ENCODE measurements at regions not wholly inside any gene's neighbourhood (a gene's known extent, or its start where the extent isn't known, plus 50 kb on each side); places are given as distances from the start of the nearest gene placed in this dataset.

DNA sequence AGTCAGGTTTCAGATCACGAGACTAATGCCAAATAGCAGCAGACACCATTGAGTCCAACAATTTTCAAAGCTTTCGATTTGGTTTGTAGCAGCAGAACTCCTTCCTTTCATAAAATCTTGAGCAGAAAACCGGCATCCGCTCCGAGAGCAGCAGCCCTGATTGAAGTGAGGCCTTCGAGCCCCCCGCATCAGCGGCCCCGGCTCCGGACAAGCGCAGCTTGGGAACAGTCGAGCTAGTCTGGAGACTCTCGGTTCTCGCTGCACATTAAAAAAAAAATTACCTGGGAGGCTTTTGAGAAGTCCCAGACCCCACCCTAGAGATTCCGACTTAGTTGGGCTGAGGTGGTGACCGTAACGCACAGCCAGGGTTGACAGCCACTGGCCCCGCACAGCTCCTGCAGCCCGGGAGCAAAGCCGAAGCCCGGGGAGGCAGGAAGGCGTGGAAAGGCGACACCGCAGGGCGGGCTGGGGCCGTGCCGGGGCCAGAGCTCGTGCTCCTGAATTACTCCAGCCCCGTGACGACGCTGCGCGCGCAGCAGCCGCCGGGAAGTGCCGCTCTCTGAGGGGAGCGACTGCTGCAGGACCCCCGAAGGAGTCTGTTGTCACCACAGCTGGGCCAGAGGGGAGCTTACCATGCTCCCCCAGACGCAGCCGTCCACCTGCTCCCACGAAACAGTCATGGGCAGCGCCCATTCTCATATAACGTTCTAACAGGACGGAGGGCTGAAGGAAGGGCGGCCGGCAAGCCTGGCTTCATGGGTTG is 57.8 kb downstream of the SPATA19 start:
- DNase-seq: no peak
- Mint-ChIP-seq H3K4me1 (peaks cover 2% of the 10 kb centered on the region), H3K4me3 (peak overlapping the region; percentile 5)

GRCh38 chr11:133785795-133786340 is 59.4 kb downstream of the SPATA19 start:
- no peaks in the 10 kb centered on the region for H3K36me3 Mint-ChIP-seq
- peaks cover 51% of the 10 kb centered on the region for H3K27me3 Mint-ChIP-seq
- peaks cover 2% of the 10 kb centered on the region for H3K4me1 Mint-ChIP-seq
- no peak overlapping the region for H3K4me3 Mint-ChIP-seq
- no peak overlapping the region for H3K27ac Mint-ChIP-seq
- no peaks in the 10 kb centered on the region for H3K9me3 Mint-ChIP-seq
- no peak for DNase-seq

More for the DNA sequence above, 57.8 kb downstream of the SPATA19 start:
- no peak overlapping the region for H3K27ac Mint-ChIP-seq
- H3K9me3 Mint-ChIP-seq: peaks cover 3% of the 10 kb centered on the region
- no peaks in the 10 kb centered on the region for H3K36me3 Mint-ChIP-seq
- peaks cover 56% of the 10 kb centered on the region for H3K27me3 Mint-ChIP-seq

- Mint-ChIP-seq H3K4me1 (peaks cover 2% of the 10 kb centered on the region), H3K36me3 (no peaks in the 10 kb centered on the region), H3K4me3 (no peak overlapping the region), H3K27me3 (peaks cover 40% of the 10 kb centered on the region), H3K9me3 (no peaks in the 10 kb centered on the region), H3K27ac (no peak overlapping the region)
- no peak for DNase-seq
Measured at GRCh38 chr11:133784359-133784758, 61.0 kb downstream of the SPATA19 start.

DNA sequence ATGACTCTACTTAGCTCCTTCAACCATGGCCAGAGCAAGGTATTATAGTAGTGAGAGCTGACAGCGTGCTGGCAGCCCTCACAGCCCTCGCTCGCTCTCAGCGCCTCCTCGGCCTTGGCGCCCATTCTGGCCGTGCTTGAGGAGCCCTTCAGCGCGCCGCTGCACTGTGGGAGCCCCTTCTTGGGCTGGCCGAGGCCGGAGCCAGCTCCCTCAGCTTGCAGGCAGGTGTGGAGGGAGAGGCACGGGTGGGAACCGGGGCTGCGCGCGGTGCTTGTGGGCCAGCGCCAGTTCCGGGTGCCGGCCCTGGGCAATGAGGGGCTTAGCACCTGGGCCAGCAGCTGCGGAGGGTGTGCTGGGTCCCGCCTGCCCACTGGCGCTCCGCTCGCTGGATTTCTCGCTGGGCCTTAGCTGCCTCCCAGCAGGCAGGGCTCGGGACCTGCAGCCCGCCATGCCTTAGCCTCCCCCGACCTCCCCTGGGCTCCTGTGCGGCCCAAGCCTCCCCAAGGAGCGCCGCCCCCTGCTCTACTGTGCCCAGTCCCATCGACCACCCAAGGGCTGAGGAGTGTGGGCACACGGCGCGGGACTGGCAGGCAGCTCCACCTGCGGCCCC is 63.1 kb downstream of the SPATA19 start:
- DNase-seq: no peak
- Mint-ChIP-seq H3K4me1 (no peaks in the 10 kb centered on the region), H3K27me3 (peaks cover 22% of the 10 kb centered on the region), H3K9me3 (peaks cover 1% of the 10 kb centered on the region), H3K27ac (no peak overlapping the region), H3K4me3 (no peak overlapping the region), H3K36me3 (no peaks in the 10 kb centered on the region)

DNA sequence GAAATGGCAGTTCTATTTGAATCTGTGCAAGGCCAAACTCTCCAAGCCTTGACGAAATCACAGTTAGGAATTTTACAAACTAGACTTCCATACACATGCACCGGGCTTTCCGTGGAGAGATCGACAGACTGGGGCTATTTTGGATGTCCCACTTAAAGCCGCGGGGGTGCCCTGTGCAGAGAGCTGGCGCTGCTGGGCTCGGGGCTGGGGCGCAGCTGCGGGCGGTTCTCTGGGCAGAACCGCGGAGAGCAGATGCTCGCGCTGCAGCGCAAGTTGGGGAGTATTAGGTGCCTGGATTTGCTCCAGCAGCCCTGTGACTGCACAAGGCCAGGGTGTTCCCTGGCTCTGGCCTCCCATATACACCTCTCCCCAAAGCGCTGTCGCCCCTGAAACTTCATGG is 67.2 kb downstream of the SPATA19 start:
- H3K9me3 Mint-ChIP-seq: peaks cover 5% of the 10 kb centered on the region
- peaks cover 3% of the 10 kb centered on the region for H3K27me3 Mint-ChIP-seq
- no peak overlapping the region for H3K4me3 Mint-ChIP-seq

DNA sequence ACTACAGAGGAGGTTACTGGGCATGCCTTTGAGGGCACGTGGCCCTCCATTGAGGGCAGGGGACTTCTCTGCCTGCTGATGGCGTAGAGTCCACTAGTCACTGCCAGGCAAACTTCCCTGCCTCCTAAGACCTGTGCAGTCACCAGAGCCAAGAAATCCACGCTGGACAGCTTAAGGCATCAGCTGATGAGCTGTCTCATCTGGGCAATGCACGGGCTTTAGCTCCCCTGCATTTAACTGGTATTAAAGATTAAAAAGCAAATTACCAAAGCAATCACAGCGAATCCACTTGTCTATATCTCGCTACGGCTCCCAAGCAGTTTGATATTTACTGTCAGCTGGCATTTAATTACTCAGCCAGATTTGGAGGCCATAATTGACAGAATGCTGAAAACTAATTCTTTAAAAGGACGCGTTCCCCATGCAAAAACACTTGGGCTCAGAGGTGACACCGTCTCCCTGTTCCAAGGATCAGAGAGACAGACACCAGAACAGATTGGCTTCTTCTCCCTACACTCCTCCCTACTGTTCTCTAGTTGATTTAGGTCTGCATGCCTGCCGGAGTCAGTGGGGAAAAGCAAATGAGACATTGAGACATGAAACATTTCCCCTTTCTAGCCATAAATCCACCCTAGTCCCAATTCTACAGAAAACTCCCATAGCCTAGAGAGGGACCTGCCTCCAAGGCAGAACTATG is 68.5 kb downstream of the SPATA19 start:
- DNase-seq: no peak
- Mint-ChIP-seq H3K27me3 (peaks cover 3% of the 10 kb centered on the region), H3K27ac (no peak overlapping the region), H3K4me3 (no peak overlapping the region), H3K36me3 (no peaks in the 10 kb centered on the region), H3K4me1 (no peaks in the 10 kb centered on the region), H3K9me3 (peaks cover 6% of the 10 kb centered on the region)

More for the DNA sequence above, 67.2 kb downstream of the SPATA19 start:
- DNase-seq: no peak
- H3K27ac Mint-ChIP-seq: no peak overlapping the region
- no peaks in the 10 kb centered on the region for H3K4me1 Mint-ChIP-seq
- no peaks in the 10 kb centered on the region for H3K36me3 Mint-ChIP-seq

GRCh38 chr11:133762538-133762937 is 82.8 kb downstream of the SPATA19 start:
- H3K27ac Mint-ChIP-seq: no peak overlapping the region
- no peaks in the 10 kb centered on the region for H3K4me1 Mint-ChIP-seq
- H3K27me3 Mint-ChIP-seq: peaks cover 22% of the 10 kb centered on the region
- H3K36me3 Mint-ChIP-seq: no peaks in the 10 kb centered on the region
- H3K9me3 Mint-ChIP-seq: peaks cover 14% of the 10 kb centered on the region
- DNase-seq: no peak
- H3K4me3 Mint-ChIP-seq: no peak overlapping the region

DNA sequence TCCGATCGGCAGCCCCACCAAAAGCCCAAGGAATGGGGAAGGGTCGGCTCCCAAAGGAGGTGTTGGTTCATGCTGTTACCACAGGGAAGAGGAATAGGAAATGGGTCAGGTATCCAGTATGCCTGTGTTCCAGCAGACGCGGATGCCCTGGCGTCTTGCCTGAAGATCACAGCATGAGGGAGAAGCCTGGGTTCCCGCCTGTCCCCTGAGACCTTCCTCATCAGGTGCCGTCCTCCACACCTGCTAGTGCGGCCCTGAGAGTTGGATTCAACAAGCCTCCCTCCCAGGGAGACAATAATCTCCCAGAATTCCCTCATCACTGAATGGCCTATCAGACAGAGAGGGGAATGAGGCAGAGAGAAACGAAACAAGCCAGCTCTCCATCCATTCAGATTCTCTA is 92.2 kb downstream of the SPATA19 start:
- Mint-ChIP-seq H3K4me1 (no peaks in the 10 kb centered on the region), H3K27ac (no peak overlapping the region), H3K9me3 (peaks cover 8% of the 10 kb centered on the region), H3K4me3 (no peak overlapping the region), H3K27me3 (peaks cover 1% of the 10 kb centered on the region), H3K36me3 (no peaks in the 10 kb centered on the region)
- DNase-seq: no peak

DNA sequence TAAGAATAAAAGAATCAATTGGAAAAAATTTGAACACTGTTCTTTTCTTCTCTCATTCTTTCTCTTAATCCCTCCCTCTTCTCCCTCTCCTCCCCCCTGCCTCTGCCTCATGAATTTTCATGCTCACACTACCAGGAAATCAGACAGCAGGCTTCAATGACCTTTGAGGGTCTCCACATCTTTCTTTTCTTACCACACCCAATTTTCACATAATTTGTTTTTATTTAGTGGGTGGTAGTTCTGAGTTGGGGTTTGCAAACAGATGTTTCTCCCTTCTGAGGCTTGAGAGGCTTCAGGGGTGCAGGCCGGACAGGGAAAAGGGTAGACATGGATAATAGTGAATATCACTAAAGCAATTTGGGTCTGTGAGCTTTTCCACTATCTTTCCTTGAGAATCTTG is 95.5 kb downstream of the SPATA19 start:
- Mint-ChIP-seq H3K4me1 (no peaks in the 10 kb centered on the region), H3K27me3 (peaks cover 15% of the 10 kb centered on the region), H3K27ac (no peak overlapping the region), H3K36me3 (no peaks in the 10 kb centered on the region), H3K9me3 (no peaks in the 10 kb centered on the region), H3K4me3 (no peak overlapping the region)
- DNase-seq: no peak

DNA sequence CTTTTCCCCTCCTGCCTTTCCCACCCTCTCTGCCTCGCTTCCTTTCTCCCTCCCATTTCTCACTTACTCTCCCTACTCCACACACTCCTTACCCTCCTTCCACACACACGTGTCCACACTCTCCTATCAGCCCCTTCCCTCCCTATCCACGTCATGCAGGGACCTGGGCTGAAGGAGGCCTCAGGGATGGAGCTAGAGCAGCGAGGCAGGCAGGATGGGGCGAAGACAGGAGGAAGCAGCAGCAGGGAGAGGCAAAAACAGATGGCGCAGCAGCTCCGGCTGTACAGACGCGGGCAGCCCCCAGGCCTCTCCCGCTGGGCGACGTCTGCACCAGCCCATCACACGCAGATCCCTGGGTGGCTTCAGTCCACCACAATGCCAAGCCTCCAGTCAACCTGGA is 97.9 kb downstream of the SPATA19 start:
- no peaks in the 10 kb centered on the region for H3K9me3 Mint-ChIP-seq
- peaks cover 15% of the 10 kb centered on the region for H3K27me3 Mint-ChIP-seq
- H3K4me3 Mint-ChIP-seq: no peak overlapping the region
- H3K27ac Mint-ChIP-seq: no peak overlapping the region
- no peaks in the 10 kb centered on the region for H3K4me1 Mint-ChIP-seq
- no peak for DNase-seq
- no peaks in the 10 kb centered on the region for H3K36me3 Mint-ChIP-seq

DNA sequence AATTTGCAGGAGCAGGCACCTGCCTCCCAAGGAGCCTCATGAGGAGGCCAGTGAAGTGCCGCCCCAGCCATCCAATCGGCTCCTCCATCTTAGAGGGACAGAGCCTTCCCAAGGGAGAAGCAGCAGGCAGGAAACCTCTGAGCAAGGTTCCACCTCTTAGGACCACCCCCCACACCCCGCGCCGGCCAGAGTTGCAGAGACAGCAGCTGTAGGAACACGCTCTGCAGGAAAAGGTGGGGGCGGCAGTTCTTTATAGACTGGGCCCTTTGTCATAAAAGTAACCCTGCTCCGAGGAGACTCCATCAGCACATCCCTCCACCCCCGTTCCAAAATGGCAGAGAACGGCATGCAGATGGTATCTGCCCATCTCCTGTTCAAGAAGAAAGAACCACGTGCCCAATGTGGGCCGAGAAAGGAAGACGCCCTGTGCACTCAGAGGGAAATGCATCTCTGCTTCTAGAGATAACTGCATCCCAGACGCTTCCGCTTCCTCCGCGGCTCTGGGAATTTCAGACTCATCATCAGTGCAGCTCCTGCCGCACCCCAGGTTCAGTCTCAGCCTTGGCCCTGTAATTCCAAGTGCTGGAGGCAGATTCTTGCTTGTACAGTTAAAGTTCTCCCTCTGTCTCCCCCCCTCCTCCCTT is 98.5 kb downstream of the SPATA19 start:
- Mint-ChIP-seq H3K4me3 (no peak overlapping the region), H3K4me1 (no peaks in the 10 kb centered on the region), H3K27ac (no peak overlapping the region), H3K36me3 (no peaks in the 10 kb centered on the region), H3K9me3 (no peaks in the 10 kb centered on the region), H3K27me3 (peaks cover 15% of the 10 kb centered on the region)
- no peak for DNase-seq

GRCh38 chr11:133745791-133746190 is 99.5 kb downstream of the SPATA19 start:
- Mint-ChIP-seq H3K4me3 (no peak overlapping the region), H3K27ac (no peak overlapping the region), H3K4me1 (no peaks in the 10 kb centered on the region), H3K27me3 (peaks cover 15% of the 10 kb centered on the region), H3K9me3 (no peaks in the 10 kb centered on the region), H3K36me3 (no peaks in the 10 kb centered on the region)
- DNase-seq: no peak

DNA sequence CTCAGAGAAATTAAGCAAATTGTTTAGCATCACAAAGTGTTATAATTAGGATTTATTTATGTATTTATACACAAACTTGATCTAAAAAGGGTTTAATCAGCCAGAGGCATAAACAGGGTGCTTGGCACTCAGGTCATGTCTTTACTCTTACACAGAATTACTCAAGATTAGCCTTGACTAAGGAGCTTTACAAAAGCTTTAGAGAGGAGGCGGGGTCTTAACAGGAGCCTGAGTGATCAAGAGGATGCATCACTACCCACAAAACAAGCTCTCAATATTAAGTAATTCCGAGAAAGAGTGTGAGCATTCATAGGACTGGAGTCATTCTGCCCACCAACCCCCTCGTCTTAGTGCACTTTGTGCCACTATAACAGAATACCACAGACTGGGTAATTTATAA is 103.0 kb downstream of the SPATA19 start:
- peaks cover 7% of the 10 kb centered on the region for H3K9me3 Mint-ChIP-seq
- no peak for DNase-seq
- H3K36me3 Mint-ChIP-seq: no peaks in the 10 kb centered on the region
- H3K4me3 Mint-ChIP-seq: no peak overlapping the region
- peaks cover 10% of the 10 kb centered on the region for H3K27me3 Mint-ChIP-seq
- no peak overlapping the region for H3K27ac Mint-ChIP-seq
- H3K4me1 Mint-ChIP-seq: no peaks in the 10 kb centered on the region

GRCh38 chr11:133740963-133741362 is 104.3 kb downstream of the SPATA19 start:
- no peak for DNase-seq
- Mint-ChIP-seq H3K36me3 (no peaks in the 10 kb centered on the region), H3K27me3 (no peaks in the 10 kb centered on the region), H3K4me1 (no peaks in the 10 kb centered on the region), H3K27ac (no peak overlapping the region), H3K9me3 (peaks cover 8% of the 10 kb centered on the region), H3K4me3 (no peak overlapping the region)

GRCh38 chr11:133739481-133739880 is 105.8 kb downstream of the SPATA19 start:
- Mint-ChIP-seq H3K4me3 (no peak overlapping the region), H3K27me3 (no peaks in the 10 kb centered on the region), H3K36me3 (no peaks in the 10 kb centered on the region), H3K9me3 (peaks cover 9% of the 10 kb centered on the region), H3K4me1 (no peaks in the 10 kb centered on the region), H3K27ac (no peak overlapping the region)
- DNase-seq: no peak

Data from activated naive CD8-positive, alpha-beta T cell treated with anti-CD3 and anti-CD28 coated beads for 36 hours (primary cell).